ENCODE measurements at regions not wholly inside any gene's neighbourhood (a gene's known extent, or its start where the extent isn't known, plus 50 kb on each side); places are given as distances from the start of the nearest gene placed in this dataset.

DNA sequence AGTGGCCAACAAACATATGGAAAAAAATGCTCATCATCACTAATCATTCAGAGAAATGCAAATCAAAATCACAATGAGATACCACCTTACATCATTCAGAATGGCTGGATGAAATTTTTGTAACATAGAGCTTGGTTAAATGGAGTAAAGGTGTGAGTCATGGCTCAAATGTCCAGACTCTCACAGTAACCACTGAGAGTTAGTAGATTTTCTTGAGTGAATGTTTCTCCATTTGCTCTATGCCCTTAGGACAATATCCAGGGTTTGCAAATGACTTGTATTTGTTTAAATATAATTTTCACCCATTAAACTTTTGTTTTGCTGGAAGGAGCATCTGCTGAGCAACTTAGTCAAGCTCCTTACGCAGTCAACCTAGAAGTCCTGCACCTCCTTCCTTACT lies 967.2 kb downstream of the XPNPEP1 start:
- no peak for TF ChIP-seq CTCF (IDR thresholded peaks at IDR 0.05)
- TF ChIP-seq POLR2A (IDR thresholded peaks at IDR 0.05), result no peak

Data from heart left ventricle (tissue), 13 donors.